Activated CD4-positive, alpha-beta memory T cell treated with anti-CD3 and anti-CD28 coated beads for 36 hours (primary cell): ENCODE measurements at regions not wholly inside any gene's neighbourhood (a gene's known extent, or its start where the extent isn't known, plus 50 kb on each side); places are given as distances from the start of the nearest gene placed in this dataset.

Experiments used
- CTCF ChIA-PET: fragments of 350-600 bp; sonication (Branson Sonifier 250); formaldehyde crosslinking; loops from one replicate; lab custom pipeline; 2021; ENCODE audit warnings: antibody characterized with exemption, inconsistent platforms; lab: Charles Lee
- POLR2A ChIA-PET: fragments of 350-600 bp; sonication (Branson Sonifier 250); formaldehyde crosslinking; loops from one replicate; lab custom pipeline; 2021; ENCODE audit warnings: antibody characterized with exemption; lab: Charles Lee
- DNase-seq: peaks from one replicate; pipeline ENCODE4 v3.0.0-alpha.2; 2020
- H3K27ac Mint-ChIP-seq: one replicate; pipeline ENCODE4 v1.8.0; 2021; ENCODE audit warnings: mixed read lengths
- H3K27me3 Mint-ChIP-seq: one replicate; pipeline ENCODE4 v1.8.0; 2021; ENCODE audit warnings: mixed read lengths
- H3K36me3 Mint-ChIP-seq: one replicate; pipeline ENCODE4 v1.8.0; 2021; ENCODE audit warnings: mixed read lengths
- H3K4me1 Mint-ChIP-seq: one replicate; pipeline ENCODE4 v1.8.0; 2021; ENCODE audit warnings: low read depth, mixed read lengths
- H3K4me3 Mint-ChIP-seq: one replicate; pipeline ENCODE4 v1.8.0; 2021; ENCODE audit warnings: mild to moderate bottlenecking, mixed read lengths
- H3K9me3 Mint-ChIP-seq: one replicate; pipeline ENCODE4 v1.8.0; 2021; ENCODE audit warnings: mixed read lengths
- intact Hi-C: fragments of 100-400 bp; cut with micrococcal nuclease; formaldehyde crosslinking; loops from one replicate; pipeline ENCODE4 v1.15.1; 2023

GRCh38 chr20:60977901-60978300, 274.2 kb upstream of the CDH4 start:
- ChIA-PET CTCF (no interaction called here), POLR2A (no interaction called here)
- H3K4me3 Mint-ChIP-seq = no peak overlapping the region
- DNase-seq = no peak
- H3K9me3 Mint-ChIP-seq = peaks cover 19% of the 10 kb centered on the region
- no peak overlapping the region for H3K27ac Mint-ChIP-seq
- H3K27me3 Mint-ChIP-seq = no peaks in the 10 kb centered on the region
- no peaks in the 10 kb centered on the region for H3K4me1 Mint-ChIP-seq
- no peaks in the 10 kb centered on the region for H3K36me3 Mint-ChIP-seq
- intact Hi-C loops = no loop called here

- Mint-ChIP-seq H3K27ac (no peak overlapping the region), H3K27me3 (no peaks in the 10 kb centered on the region), H3K4me3 (no peak overlapping the region), H3K36me3 (no peaks in the 10 kb centered on the region), H3K4me1 (no peaks in the 10 kb centered on the region), H3K9me3 (peaks cover 13% of the 10 kb centered on the region)
- ChIA-PET POLR2A (no interaction called here), CTCF (no interaction called here)
- intact Hi-C loops = no loop called here
- no peak for DNase-seq
Measured at GRCh38 chr20:60984666-60985065, 267.4 kb upstream of the CDH4 start.

GRCh38 chr20:60986506-60987156, 265.4 kb upstream of the CDH4 start:
- CTCF ChIA-PET = no interaction called here
- POLR2A ChIA-PET = no interaction called here
- intact Hi-C loops = no loop called here
- no peaks in the 10 kb centered on the region for H3K27me3 Mint-ChIP-seq
- no peaks in the 10 kb centered on the region for H3K36me3 Mint-ChIP-seq
- DNase-seq = no peak
- peaks cover 2% of the 10 kb centered on the region for H3K9me3 Mint-ChIP-seq
- no peak overlapping the region for H3K27ac Mint-ChIP-seq
- H3K4me3 Mint-ChIP-seq = no peak overlapping the region
- no peaks in the 10 kb centered on the region for H3K4me1 Mint-ChIP-seq

GRCh38 chr20:60990061-60990460, 262.0 kb upstream of the CDH4 start:
- H3K27ac Mint-ChIP-seq = no peak overlapping the region
- POLR2A ChIA-PET = no interaction called here
- CTCF ChIA-PET = no interaction called here
- H3K4me1 Mint-ChIP-seq = no peaks in the 10 kb centered on the region
- H3K36me3 Mint-ChIP-seq = no peaks in the 10 kb centered on the region
- intact Hi-C loops = no loop called here
- DNase-seq = no peak
- H3K27me3 Mint-ChIP-seq = no peaks in the 10 kb centered on the region
- no peaks in the 10 kb centered on the region for H3K9me3 Mint-ChIP-seq
- no peak overlapping the region for H3K4me3 Mint-ChIP-seq

GRCh38 chr20:60990643-60991042, 261.4 kb upstream of the CDH4 start:
- Mint-ChIP-seq H3K4me3 (no peak overlapping the region), H3K9me3 (no peaks in the 10 kb centered on the region), H3K27me3 (no peaks in the 10 kb centered on the region), H3K36me3 (no peaks in the 10 kb centered on the region), H3K4me1 (no peaks in the 10 kb centered on the region), H3K27ac (no peak overlapping the region)
- CTCF ChIA-PET = no interaction called here
- POLR2A ChIA-PET = no interaction called here
- DNase-seq = no peak
- intact Hi-C loops = no loop called here

GRCh38 chr20:60993433-60994044, 258.5 kb upstream of the CDH4 start:
- CTCF ChIA-PET = no interaction called here

GRCh38 chr20:60999250-60999649, 252.8 kb upstream of the CDH4 start:
- CTCF ChIA-PET = no interaction called here
- DNase-seq = no peak
- Mint-ChIP-seq H3K27ac (no peak overlapping the region), H3K4me3 (no peak overlapping the region), H3K4me1 (no peaks in the 10 kb centered on the region), H3K9me3 (no peaks in the 10 kb centered on the region), H3K27me3 (no peaks in the 10 kb centered on the region), H3K36me3 (no peaks in the 10 kb centered on the region)
- POLR2A ChIA-PET = no interaction called here
- intact Hi-C loops = no loop called here

More at GRCh38 chr20:60993433-60994044, 258.5 kb upstream of the CDH4 start:
- intact Hi-C loops = no loop called here
- POLR2A ChIA-PET = no interaction called here
- H3K4me1 Mint-ChIP-seq = no peaks in the 10 kb centered on the region
- no peaks in the 10 kb centered on the region for H3K9me3 Mint-ChIP-seq
- DNase-seq = no peak
- no peak overlapping the region for H3K4me3 Mint-ChIP-seq
- H3K36me3 Mint-ChIP-seq = no peaks in the 10 kb centered on the region
- H3K27me3 Mint-ChIP-seq = no peaks in the 10 kb centered on the region
- H3K27ac Mint-ChIP-seq = no peak overlapping the region

GRCh38 chr20:61002090-61002489, 250.0 kb upstream of the CDH4 start:
- Mint-ChIP-seq H3K4me3 (no peak overlapping the region), H3K36me3 (no peaks in the 10 kb centered on the region), H3K9me3 (no peaks in the 10 kb centered on the region), H3K27ac (no peak overlapping the region), H3K4me1 (no peaks in the 10 kb centered on the region), H3K27me3 (no peaks in the 10 kb centered on the region)
- no peak for DNase-seq
- intact Hi-C loops = no loop called here
- ChIA-PET CTCF (no interaction called here), POLR2A (interaction anchor here (0.6 kb wide), 1 partner anchor 508 kb away, joined by 3 read pairs; no protein-coding TSS in a partner anchor)

- intact Hi-C loops = no loop called here
- Mint-ChIP-seq H3K36me3 (no peaks in the 10 kb centered on the region), H3K27me3 (peaks cover 3% of the 10 kb centered on the region), H3K27ac (no peak overlapping the region), H3K4me1 (no peaks in the 10 kb centered on the region), H3K4me3 (no peak overlapping the region), H3K9me3 (peaks cover 9% of the 10 kb centered on the region)
- DNase-seq = no peak
- ChIA-PET POLR2A (no interaction called here), CTCF (no interaction called here)
Measured at GRCh38 chr20:61014491-61014890, 237.6 kb upstream of the CDH4 start.

- H3K9me3 Mint-ChIP-seq = peaks cover 12% of the 10 kb centered on the region
- H3K4me1 Mint-ChIP-seq = no peaks in the 10 kb centered on the region
- intact Hi-C loops = no loop called here
- POLR2A ChIA-PET = no interaction called here
- CTCF ChIA-PET = no interaction called here
- no peak overlapping the region for H3K4me3 Mint-ChIP-seq
- no peak for DNase-seq
- H3K27me3 Mint-ChIP-seq = peaks cover 3% of the 10 kb centered on the region
- no peak overlapping the region for H3K27ac Mint-ChIP-seq
- H3K36me3 Mint-ChIP-seq = no peaks in the 10 kb centered on the region
Measured at GRCh38 chr20:61015602-61016001, 236.5 kb upstream of the CDH4 start.

- CTCF ChIA-PET = no interaction called here
- intact Hi-C loops = no loop called here
- H3K27ac Mint-ChIP-seq = no peak overlapping the region
Measured at GRCh38 chr20:61019322-61019721, 232.7 kb upstream of the CDH4 start.

GRCh38 chr20:61023612-61024011, 228.4 kb upstream of the CDH4 start:
- intact Hi-C loops = no loop called here
- no peak for DNase-seq
- Mint-ChIP-seq H3K4me3 (no peak overlapping the region), H3K27me3 (no peaks in the 10 kb centered on the region), H3K27ac (no peak overlapping the region), H3K4me1 (no peaks in the 10 kb centered on the region), H3K36me3 (no peaks in the 10 kb centered on the region), H3K9me3 (peaks cover 21% of the 10 kb centered on the region)
- ChIA-PET POLR2A (interaction anchor here (0.6 kb wide), 1 partner anchor 1083 kb away, joined by 3 read pairs; the partner anchor contains the start of genes FAM217B and PPP1R3D), CTCF (no interaction called here)

More at GRCh38 chr20:61019322-61019721, 232.7 kb upstream of the CDH4 start:
- DNase-seq = no peak
- H3K27me3 Mint-ChIP-seq = peaks cover 2% of the 10 kb centered on the region
- no peaks in the 10 kb centered on the region for H3K36me3 Mint-ChIP-seq
- H3K9me3 Mint-ChIP-seq = peaks cover 12% of the 10 kb centered on the region
- POLR2A ChIA-PET = no interaction called here
- H3K4me3 Mint-ChIP-seq = no peak overlapping the region
- H3K4me1 Mint-ChIP-seq = no peaks in the 10 kb centered on the region

GRCh38 chr20:61024390-61024789, 227.7 kb upstream of the CDH4 start:
- intact Hi-C loops = no loop called here
- Mint-ChIP-seq H3K4me1 (no peaks in the 10 kb centered on the region), H3K27ac (no peak overlapping the region), H3K27me3 (no peaks in the 10 kb centered on the region), H3K4me3 (no peak overlapping the region), H3K36me3 (no peaks in the 10 kb centered on the region), H3K9me3 (peaks cover 13% of the 10 kb centered on the region)
- CTCF ChIA-PET = no interaction called here
- no peak for DNase-seq
- POLR2A ChIA-PET = no interaction called here
